WTC11 (cell line): ENCODE measurements at regions not wholly inside any gene's neighbourhood (a gene's known extent, or its start where the extent isn't known, plus 50 kb on each side); places are given as distances from the start of the nearest gene placed in this dataset.

Experiments
- ATAC-seq: fragments of 200-7000 bp; cut with Tn5 transposase; 2 replicates; pipeline ENCODE4 v1.10.0; 2021; ENCODE audit warnings: mild to moderate bottlenecking, moderate library complexity
- CTCF ChIA-PET: fragments of 300-600 bp; sonication (Branson Sonifier 250); formaldehyde crosslinking; loops from one replicate; lab custom pipeline; 2021; ENCODE audit warnings: antibody characterized with exemption; lab: Charles Lee
- POLR2A ChIA-PET: fragments of 350-600 bp; sonication (Branson Sonifier 250); formaldehyde crosslinking; loops from one replicate; lab custom pipeline; 2021; ENCODE audit warnings: antibody characterized with exemption; lab: Charles Lee
- DNase-seq: peaks from one replicate; pipeline ENCODE4 v3.0.0; 2021; ENCODE audit warnings: low spot score
- H3K27ac Mint-ChIP-seq: 2 replicates; pipeline ENCODE4 v1.8.0; 2021; ENCODE audit warnings: mixed read lengths
- H3K27me3 Mint-ChIP-seq: 2 replicates; pipeline ENCODE4 v1.8.0; 2021; ENCODE audit warnings: low read depth, mild to moderate bottlenecking, moderate library complexity, mixed read lengths
- H3K36me3 Mint-ChIP-seq: 2 replicates; pipeline ENCODE4 v1.8.0; 2021; ENCODE audit warnings: mixed read lengths
- H3K4me1 Mint-ChIP-seq: 2 replicates; pipeline ENCODE4 v1.8.0; 2022; ENCODE audit warnings: mixed read lengths
- H3K4me3 Mint-ChIP-seq: 2 replicates; pipeline ENCODE4 v1.8.0; 2021; ENCODE audit warnings: mild to moderate bottlenecking, moderate library complexity, mixed read lengths
- H3K9me3 Mint-ChIP-seq: 2 replicates; pipeline ENCODE4 v1.8.0; 2021; ENCODE audit warnings: mixed read lengths
- CBFB ChIP-seq: sonication (generic); formaldehyde crosslinking; IDR thresholded peaks from 2 replicates; pipeline ENCODE4 v1.8.1; 2022; ENCODE audit warnings: mild to moderate bottlenecking, low read depth, missing genetic modification reagents
- ETV6 ChIP-seq: sonication (generic); formaldehyde crosslinking; IDR thresholded peaks from 2 replicates; pipeline ENCODE4 v1.8.1; 2022; ENCODE audit warnings: mild to moderate bottlenecking, missing genetic modification reagents
- GABPB1 ChIP-seq: sonication (generic); formaldehyde crosslinking; IDR thresholded peaks from 2 replicates; pipeline ENCODE4 v1.8.1; 2023; ENCODE audit warnings: mild to moderate bottlenecking, missing genetic modification reagents
- GTF2I ChIP-seq: fragments of 250-450 bp; sonication (Bioruptor Pico); conservative IDR thresholded peaks from 2 replicates; pipeline ENCODE4 v1.4.0; 2021; ENCODE audit warnings: mild to moderate bottlenecking
- HMGA2 ChIP-seq: fragments of 250-450 bp; sonication (Bioruptor Pico); IDR thresholded peaks from 2 replicates; pipeline ENCODE4 v1.4.0; 2021; ENCODE audit warnings: mild to moderate bottlenecking, moderate library complexity
- MYBL2 ChIP-seq: sonication (generic); formaldehyde crosslinking; IDR thresholded peaks from 2 replicates; pipeline ENCODE4 v1.8.1; 2023; ENCODE audit warnings: mild to moderate bottlenecking, moderate library complexity, missing genetic modification reagents
- NFE2L1 ChIP-seq: sonication (generic); formaldehyde crosslinking; IDR thresholded peaks from 2 replicates; pipeline ENCODE4 v1.8.1; 2023; ENCODE audit warnings: missing genetic modification reagents
- RORB ChIP-seq: fragments of 250-450 bp; sonication (Bioruptor Pico); IDR thresholded peaks from 2 replicates; pipeline ENCODE4 v1.9.0; 2021; ENCODE audit warnings: mild to moderate bottlenecking
- TEAD4 ChIP-seq: sonication (generic); formaldehyde crosslinking; IDR thresholded peaks from 2 replicates; pipeline ENCODE4 v1.8.0; 2022; ENCODE audit warnings: mild to moderate bottlenecking, missing genetic modification reagents
- ZNF121 ChIP-seq: sonication (generic); formaldehyde crosslinking; IDR thresholded peaks from 2 replicates; pipeline ENCODE4 v1.8.0; 2023; ENCODE audit warnings: missing genetic modification reagents
- ZNF138 ChIP-seq: sonication (generic); formaldehyde crosslinking; conservative IDR thresholded peaks from 2 replicates; pipeline ENCODE4 v1.8.1; 2022; ENCODE audit warnings: mild to moderate bottlenecking, moderate library complexity, missing genetic modification reagents
- ZNF263 ChIP-seq: sonication (generic); formaldehyde crosslinking; IDR thresholded peaks from 2 replicates; pipeline ENCODE4 v1.8.1; 2022; ENCODE audit warnings: low read depth, mild to moderate bottlenecking, moderate library complexity, missing genetic modification reagents
- ZNF396 ChIP-seq: fragments of 250-450 bp; sonication (Bioruptor Pico); IDR thresholded peaks from 2 replicates; pipeline ENCODE4 v1.8.0; 2021; ENCODE audit warnings: mild to moderate bottlenecking, moderate library complexity, borderline replicate concordance
- ZNF416 ChIP-seq: fragments of 250-450 bp; sonication (Bioruptor Pico); IDR thresholded peaks from 2 replicates; pipeline ENCODE4 v1.9.0; 2021; ENCODE audit warnings: mild to moderate bottlenecking, inconsistent platforms
- TF ChIP-seq, protein P1 (sequence below): sonication (generic); formaldehyde crosslinking; IDR thresholded peaks from 2 replicates; pipeline ENCODE4 v1.8.1; 2023; ENCODE audit warnings: mild to moderate bottlenecking, missing genetic modification reagents
- TF ChIP-seq, protein P2 (sequence below): sonication (generic); formaldehyde crosslinking; IDR thresholded peaks from 2 replicates; pipeline ENCODE4 v1.8.1; 2023; ENCODE audit warnings: mild to moderate bottlenecking, moderate library complexity, missing genetic modification reagents
- TF ChIP-seq, protein P3 (sequence below): sonication (generic); formaldehyde crosslinking; IDR thresholded peaks from 2 replicates; pipeline ENCODE4 v1.8.0; 2022; ENCODE audit warnings: mild to moderate bottlenecking, missing genetic modification reagents
- TF ChIP-seq, protein P4 (sequence below): sonication (generic); formaldehyde crosslinking; IDR thresholded peaks from 2 replicates; pipeline ENCODE4 v1.8.0; 2023; ENCODE audit warnings: missing genetic modification reagents, mild to moderate bottlenecking, borderline replicate concordance

DNA sequence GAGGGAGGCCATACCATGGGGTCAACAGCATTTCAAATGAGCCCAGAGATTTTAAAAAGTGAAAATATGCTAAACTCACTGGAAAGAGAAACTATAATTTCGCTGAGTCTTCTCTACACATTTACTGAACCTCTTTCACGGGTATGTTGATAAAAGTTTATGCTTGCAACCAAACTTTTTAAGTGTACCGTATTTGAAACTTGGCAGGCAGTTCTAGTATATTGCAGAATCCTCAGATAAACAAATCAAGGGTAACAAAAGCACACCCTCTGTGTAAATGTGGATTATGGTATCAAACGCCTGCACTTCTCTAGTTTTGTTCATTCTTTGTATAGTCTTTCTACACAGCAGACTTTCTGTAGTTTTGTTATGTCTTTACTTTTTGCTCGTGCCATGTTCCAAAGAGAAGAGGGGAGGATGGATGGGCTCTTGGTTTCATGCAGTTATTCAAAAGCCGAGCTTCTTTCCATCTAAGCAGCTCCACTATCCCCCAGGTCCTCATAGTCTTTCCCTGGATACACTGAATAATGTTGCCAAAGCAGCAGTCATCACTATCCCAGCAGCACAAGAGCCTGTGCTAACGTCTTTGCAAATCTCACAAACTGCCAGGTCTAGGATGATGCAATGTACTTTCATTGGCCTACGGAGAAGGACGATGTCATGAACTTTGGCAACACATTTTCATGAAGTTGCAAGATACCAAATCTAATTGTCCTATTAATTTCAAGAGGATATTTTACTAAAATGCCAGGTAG is 131.2 kb downstream of the MPP7 start (continued):
- TF ChIP-seq, protein P1, sequence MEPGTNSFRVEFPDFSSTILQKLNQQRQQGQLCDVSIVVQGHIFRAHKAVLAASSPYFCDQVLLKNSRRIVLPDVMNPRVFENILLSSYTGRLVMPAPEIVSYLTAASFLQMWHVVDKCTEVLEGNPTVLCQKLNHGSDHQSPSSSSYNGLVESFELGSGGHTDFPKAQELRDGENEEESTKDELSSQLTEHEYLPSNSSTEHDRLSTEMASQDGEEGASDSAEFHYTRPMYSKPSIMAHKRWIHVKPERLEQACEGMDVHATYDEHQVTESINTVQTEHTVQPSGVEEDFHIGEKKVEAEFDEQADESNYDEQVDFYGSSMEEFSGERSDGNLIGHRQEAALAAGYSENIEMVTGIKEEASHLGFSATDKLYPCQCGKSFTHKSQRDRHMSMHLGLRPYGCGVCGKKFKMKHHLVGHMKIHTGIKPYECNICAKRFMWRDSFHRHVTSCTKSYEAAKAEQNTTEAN (CRISPR knock-in tag), result no peak
- no peak for TF ChIP-seq NFE2L1 (CRISPR knock-in tag)
- TF ChIP-seq RORB (CRISPR knock-in tag), result no peak
- no peak for TF ChIP-seq ZNF138 (CRISPR knock-in tag)
- no peak for TF ChIP-seq GABPB1 (CRISPR knock-in tag)
- TF ChIP-seq, protein P2, sequence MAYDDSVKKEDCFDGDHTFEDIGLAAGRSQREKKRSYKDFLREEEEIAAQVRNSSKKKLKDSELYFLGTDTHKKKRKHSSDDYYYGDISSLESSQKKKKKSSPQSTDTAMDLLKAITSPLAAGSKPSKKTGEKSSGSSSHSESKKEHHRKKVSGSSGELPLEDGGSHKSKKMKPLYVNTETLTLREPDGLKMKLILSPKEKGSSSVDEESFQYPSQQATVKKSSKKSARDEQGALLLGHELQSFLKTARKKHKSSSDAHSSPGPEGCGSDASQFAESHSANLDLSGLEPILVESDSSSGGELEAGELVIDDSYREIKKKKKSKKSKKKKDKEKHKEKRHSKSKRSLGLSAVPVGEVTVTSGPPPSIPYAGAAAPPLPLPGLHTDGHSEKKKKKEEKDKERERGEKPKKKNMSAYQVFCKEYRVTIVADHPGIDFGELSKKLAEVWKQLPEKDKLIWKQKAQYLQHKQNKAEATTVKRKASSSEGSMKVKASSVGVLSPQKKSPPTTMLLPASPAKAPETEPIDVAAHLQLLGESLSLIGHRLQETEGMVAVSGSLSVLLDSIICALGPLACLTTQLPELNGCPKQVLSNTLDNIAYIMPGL (CRISPR knock-in tag), result no peak
- no peak for TF ChIP-seq HMGA2 (CRISPR knock-in tag)
- no peak for TF ChIP-seq MYBL2
- no peak for TF ChIP-seq TEAD4 (CRISPR knock-in tag)
- TF ChIP-seq CBFB (CRISPR knock-in tag), result no peak
- no peak for TF ChIP-seq ZNF396 (CRISPR knock-in tag)

DNA sequence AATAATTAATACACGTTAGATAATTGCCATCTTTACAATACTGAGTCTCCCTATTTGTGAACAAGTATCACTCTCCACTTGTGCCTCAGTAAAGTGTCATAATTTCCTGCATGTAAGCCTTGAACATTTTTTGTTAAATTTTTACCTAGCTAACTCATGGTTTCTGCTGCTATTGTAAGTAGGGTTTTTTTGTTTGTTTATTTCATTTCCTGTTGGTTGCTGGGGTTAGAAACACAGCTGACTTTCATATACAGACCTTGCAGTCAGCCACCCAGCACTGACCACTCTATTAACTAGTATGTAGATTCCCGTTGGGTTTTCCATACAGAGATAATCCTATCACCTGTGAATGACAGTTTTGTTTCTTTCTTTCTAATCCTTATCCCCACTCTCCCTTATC is 133.3 kb downstream of the MPP7 start:
- H3K9me3 Mint-ChIP-seq, result peaks cover 4% of the 10 kb centered on the region
- ATAC-seq (no peak), DNase-seq (no peak)
- POLR2A ChIA-PET, result no interaction called here
- no peaks in the 10 kb centered on the region for H3K36me3 Mint-ChIP-seq
- no peak overlapping the region for H3K27ac Mint-ChIP-seq
- no peaks in the 10 kb centered on the region for H3K27me3 Mint-ChIP-seq
- no peaks in the 10 kb centered on the region for H3K4me1 Mint-ChIP-seq
- TF ChIP-seq ETV6 (CRISPR knock-in tag), result no peak
- no peak for TF ChIP-seq RORB (CRISPR knock-in tag)
- no peak for TF ChIP-seq ZNF121 (CRISPR knock-in tag)
- TF ChIP-seq ZNF263 (CRISPR knock-in tag), result no peak
- TF ChIP-seq, protein P3, sequence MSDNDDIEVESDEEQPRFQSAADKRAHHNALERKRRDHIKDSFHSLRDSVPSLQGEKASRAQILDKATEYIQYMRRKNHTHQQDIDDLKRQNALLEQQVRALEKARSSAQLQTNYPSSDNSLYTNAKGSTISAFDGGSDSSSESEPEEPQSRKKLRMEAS (CRISPR knock-in tag), result no peak
- no peak for TF ChIP-seq CBFB (CRISPR knock-in tag)
- TF ChIP-seq, protein P4, sequence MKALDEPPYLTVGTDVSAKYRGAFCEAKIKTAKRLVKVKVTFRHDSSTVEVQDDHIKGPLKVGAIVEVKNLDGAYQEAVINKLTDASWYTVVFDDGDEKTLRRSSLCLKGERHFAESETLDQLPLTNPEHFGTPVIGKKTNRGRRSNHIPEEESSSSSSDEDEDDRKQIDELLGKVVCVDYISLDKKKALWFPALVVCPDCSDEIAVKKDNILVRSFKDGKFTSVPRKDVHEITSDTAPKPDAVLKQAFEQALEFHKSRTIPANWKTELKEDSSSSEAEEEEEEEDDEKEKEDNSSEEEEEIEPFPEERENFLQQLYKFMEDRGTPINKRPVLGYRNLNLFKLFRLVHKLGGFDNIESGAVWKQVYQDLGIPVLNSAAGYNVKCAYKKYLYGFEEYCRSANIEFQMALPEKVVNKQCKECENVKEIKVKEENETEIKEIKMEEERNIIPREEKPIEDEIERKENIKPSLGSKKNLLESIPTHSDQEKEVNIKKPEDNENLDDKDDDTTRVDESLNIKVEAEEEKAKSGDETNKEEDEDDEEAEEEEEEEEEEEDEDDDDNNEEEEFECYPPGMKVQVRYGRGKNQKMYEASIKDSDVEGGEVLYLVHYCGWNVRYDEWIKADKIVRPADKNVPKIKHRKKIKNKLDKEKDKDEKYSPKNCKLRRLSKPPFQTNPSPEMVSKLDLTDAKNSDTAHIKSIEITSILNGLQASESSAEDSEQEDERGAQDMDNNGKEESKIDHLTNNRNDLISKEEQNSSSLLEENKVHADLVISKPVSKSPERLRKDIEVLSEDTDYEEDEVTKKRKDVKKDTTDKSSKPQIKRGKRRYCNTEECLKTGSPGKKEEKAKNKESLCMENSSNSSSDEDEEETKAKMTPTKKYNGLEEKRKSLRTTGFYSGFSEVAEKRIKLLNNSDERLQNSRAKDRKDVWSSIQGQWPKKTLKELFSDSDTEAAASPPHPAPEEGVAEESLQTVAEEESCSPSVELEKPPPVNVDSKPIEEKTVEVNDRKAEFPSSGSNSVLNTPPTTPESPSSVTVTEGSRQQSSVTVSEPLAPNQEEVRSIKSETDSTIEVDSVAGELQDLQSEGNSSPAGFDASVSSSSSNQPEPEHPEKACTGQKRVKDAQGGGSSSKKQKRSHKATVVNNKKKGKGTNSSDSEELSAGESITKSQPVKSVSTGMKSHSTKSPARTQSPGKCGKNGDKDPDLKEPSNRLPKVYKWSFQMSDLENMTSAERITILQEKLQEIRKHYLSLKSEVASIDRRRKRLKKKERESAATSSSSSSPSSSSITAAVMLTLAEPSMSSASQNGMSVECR (CRISPR knock-in tag), result no peak
- TF ChIP-seq GTF2I (CRISPR knock-in tag), result no peak
- no peak for TF ChIP-seq ZNF416 (CRISPR knock-in tag)
- no peak overlapping the region for H3K4me3 Mint-ChIP-seq
- CTCF ChIA-PET, result no interaction called here
